ENCODE measurements at regions not wholly inside any gene's neighbourhood (a gene's known extent, or its start where the extent isn't known, plus 50 kb on each side); places are given as distances from the start of the nearest gene placed in this dataset.

- FAIRE-seq = no peak
- H3K4me3 ChIP-seq (ENCODE audit: low read length in 3 of 3) = no peak overlapping the region
Measured at GRCh38 chr20:56843817-56844216, 214.7 kb downstream of the TFAP2C start.

GRCh38 chr20:56845546-56846086 is 216.5 kb downstream of the TFAP2C start:
- no peaks in the 10 kb centered on the region for H3K36me3 ChIP-seq (ENCODE audit: control insufficient read depth in 2 of 3, insufficient read depth in 3 of 3, low read length in 3 of 3)
- H3K9me3 ChIP-seq (ENCODE audit: control insufficient read depth in 2 of 3, insufficient read depth in 1 of 3, low read length in 3 of 3) = no peaks in the 10 kb centered on the region
- H3K4me1 ChIP-seq (ENCODE audit: control insufficient read depth in 2 of 3, insufficient read depth in 2 of 3, low read depth in 1 of 3, low read length in 3 of 3) = no peaks in the 10 kb centered on the region
- H3K4me3 ChIP-seq (ENCODE audit: low read length in 3 of 3) = no peak overlapping the region
- FAIRE-seq (no peak), DNase-seq (no peak)
- intact Hi-C loops (cut with DNase I) = no loop called here
- H3K27me3 ChIP-seq (ENCODE audit: control insufficient read depth, insufficient read depth, low read length) = no peaks in the 10 kb centered on the region
- TF ChIP-seq CTCF (IDR thresholded peaks at IDR 0.05; ENCODE audit: borderline replicate concordance, extremely low read depth, insufficient read depth) = no peak
- no peak overlapping the region for H3K27ac ChIP-seq (ENCODE audit: low read depth in 2 of 2, low read length in 2 of 2)
- no peak overlapping the region for H3K9ac ChIP-seq (ENCODE audit: low read length in 3 of 3)

More at GRCh38 chr20:56843817-56844216, 214.7 kb downstream of the TFAP2C start:
- no peaks in the 10 kb centered on the region for H3K9me3 ChIP-seq (ENCODE audit: control insufficient read depth in 2 of 3, insufficient read depth in 1 of 3, low read length in 3 of 3)
- no peak overlapping the region for H3K9ac ChIP-seq (ENCODE audit: low read length in 3 of 3)
- TF ChIP-seq CTCF (IDR thresholded peaks at IDR 0.05; ENCODE audit: borderline replicate concordance, extremely low read depth, insufficient read depth) = no peak
- no peaks in the 10 kb centered on the region for H3K4me1 ChIP-seq (ENCODE audit: control insufficient read depth in 2 of 3, insufficient read depth in 2 of 3, low read depth in 1 of 3, low read length in 3 of 3)
- H3K27me3 ChIP-seq (ENCODE audit: control insufficient read depth, insufficient read depth, low read length) = no peaks in the 10 kb centered on the region
- intact Hi-C loops (cut with DNase I) = no loop called here
- H3K27ac ChIP-seq (ENCODE audit: low read depth in 2 of 2, low read length in 2 of 2) = no peak overlapping the region
- H3K36me3 ChIP-seq (ENCODE audit: control insufficient read depth in 2 of 3, insufficient read depth in 3 of 3, low read length in 3 of 3) = no peaks in the 10 kb centered on the region
- peak in 1 of 5 donors; percentile 39 for DNase-seq

DNA sequence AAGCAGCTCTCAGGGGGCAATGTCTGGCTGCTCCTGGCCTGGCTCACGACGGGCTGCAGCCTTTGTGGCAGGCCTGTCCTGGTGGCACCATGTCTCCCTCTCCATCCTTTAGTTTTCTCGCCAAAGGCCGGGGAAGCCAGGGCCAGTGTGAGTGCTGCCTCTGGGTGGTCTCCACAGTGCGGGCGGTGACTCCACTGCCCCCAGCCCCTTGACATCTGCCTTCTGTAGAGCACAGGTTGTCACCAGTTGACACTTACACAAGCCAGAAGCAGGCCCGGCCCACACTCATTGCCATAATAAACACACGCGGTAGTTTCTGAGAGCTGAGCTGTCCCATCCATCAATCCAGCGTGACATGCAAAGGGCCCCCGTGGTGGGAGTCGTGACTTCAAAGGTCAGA is 219.5 kb downstream of the TFAP2C start:
- Histone ChIP-seq H3K4me3 (ENCODE audit: low read length in 3 of 3) (no peak overlapping the region), H3K27ac (ENCODE audit: low read depth in 2 of 2, low read length in 2 of 2) (no peak overlapping the region), H3K36me3 (ENCODE audit: control insufficient read depth in 2 of 3, insufficient read depth in 3 of 3, low read length in 3 of 3) (no peaks in the 10 kb centered on the region), H3K9ac (ENCODE audit: low read length in 3 of 3) (no peak overlapping the region), H3K4me1 (ENCODE audit: control insufficient read depth in 2 of 3, insufficient read depth in 2 of 3, low read depth in 1 of 3, low read length in 3 of 3) (no peaks in the 10 kb centered on the region), H3K9me3 (ENCODE audit: control insufficient read depth in 2 of 3, insufficient read depth in 1 of 3, low read length in 3 of 3) (no peaks in the 10 kb centered on the region), H3K27me3 (ENCODE audit: control insufficient read depth, insufficient read depth, low read length) (no peaks in the 10 kb centered on the region)
- intact Hi-C loops (cut with DNase I) = no loop called here
- DNase-seq (no peak), FAIRE-seq (no peak)
- TF ChIP-seq CTCF (IDR thresholded peaks at IDR 0.05; ENCODE audit: borderline replicate concordance, extremely low read depth, insufficient read depth) = no peak

- TF ChIP-seq CTCF (IDR thresholded peaks at IDR 0.05; ENCODE audit: borderline replicate concordance, extremely low read depth, insufficient read depth) = no peak
- H3K4me1 ChIP-seq (ENCODE audit: control insufficient read depth in 2 of 3, insufficient read depth in 2 of 3, low read depth in 1 of 3, low read length in 3 of 3) = no peaks in the 10 kb centered on the region
- no peaks in the 10 kb centered on the region for H3K36me3 ChIP-seq (ENCODE audit: control insufficient read depth in 2 of 3, insufficient read depth in 3 of 3, low read length in 3 of 3)
- no peak overlapping the region for H3K4me3 ChIP-seq (ENCODE audit: low read length in 3 of 3)
- H3K9me3 ChIP-seq (ENCODE audit: control insufficient read depth in 2 of 3, insufficient read depth in 1 of 3, low read length in 3 of 3) = no peaks in the 10 kb centered on the region
- no peaks in the 10 kb centered on the region for H3K27me3 ChIP-seq (ENCODE audit: control insufficient read depth, insufficient read depth, low read length)
- H3K27ac ChIP-seq (ENCODE audit: low read depth in 2 of 2, low read length in 2 of 2) = no peak overlapping the region
- FAIRE-seq (no peak), DNase-seq (no peak)
- intact Hi-C loops (cut with DNase I) = no loop called here
- H3K9ac ChIP-seq (ENCODE audit: low read length in 3 of 3) = no peak overlapping the region
Measured at GRCh38 chr20:56851552-56851951, 222.4 kb downstream of the TFAP2C start.

All from kidney (tissue), 13 donors.